ENCODE measurements at regions not wholly inside any gene's neighbourhood (a gene's known extent, or its start where the extent isn't known, plus 50 kb on each side); places are given as distances from the start of the nearest gene placed in this dataset.
A peak's percentile ranks its signal among the peaks of the same experiment; 100 is the strongest.
"Not testable (repeated sequence)": the region's sequence is repeated elsewhere in the genome, so short reads cannot be mapped to it uniquely, and the experiment has no call there.

DNA sequence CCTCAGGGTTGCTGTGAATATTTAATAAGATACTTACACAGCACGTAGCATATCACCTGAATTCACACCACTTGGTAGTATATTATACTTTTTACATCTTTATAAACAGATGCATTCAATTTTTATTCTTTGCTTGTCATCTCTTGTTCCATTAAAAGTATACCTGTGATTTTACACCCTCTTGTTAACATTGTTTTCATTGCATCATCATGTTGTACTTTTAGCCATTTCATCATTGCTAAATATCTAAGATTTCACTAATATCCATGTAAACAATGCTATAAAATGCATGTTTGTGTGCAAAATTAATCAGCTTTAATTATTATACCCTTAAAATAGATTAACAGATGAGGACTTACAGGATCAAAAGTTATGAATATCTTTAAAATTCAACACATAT is 155.3 kb downstream of the MEX3B start:
- no peak overlapping the region for H3K4me3 Mint-ChIP-seq
- ATAC-seq (no peak), DNase-seq (no peak)
- H3K27ac Mint-ChIP-seq, result no peak overlapping the region
- H3K36me3 Mint-ChIP-seq, result no peaks in the 10 kb centered on the region
- peaks cover 0 to 10% (median 0%) of the 10 kb centered on the region in 9 donors for H3K9me3 Mint-ChIP-seq
- H3K4me1 Mint-ChIP-seq, result no peaks in the 10 kb centered on the region
- POLR2A ChIA-PET, result no interaction called here
- peaks cover 0 to 10% (median 3%) of the 10 kb centered on the region in 5 donors for H3K27me3 Mint-ChIP-seq

DNA sequence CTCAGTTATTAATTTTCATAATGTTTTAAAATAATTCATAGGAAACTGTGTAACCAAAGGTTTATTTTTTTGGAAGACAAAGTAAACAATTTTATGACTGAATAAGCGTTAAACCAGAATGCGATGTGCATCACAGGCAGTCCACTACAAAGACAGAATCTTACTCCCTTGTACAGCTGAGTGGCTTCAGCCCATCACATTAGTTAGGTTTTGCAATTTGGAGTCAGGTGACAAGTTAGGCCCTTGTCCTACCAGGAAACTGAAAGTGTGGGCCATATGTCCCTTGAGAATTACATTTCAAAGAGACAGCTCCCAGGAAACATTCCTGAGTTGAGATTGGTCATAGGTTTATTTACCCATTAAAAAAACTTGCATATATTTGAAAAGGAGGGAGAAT is 156.3 kb downstream of the MEX3B start:
- Mint-ChIP-seq H3K9me3 (peaks cover 0 to 10% (median 0%) of the 10 kb centered on the region in 9 donors), H3K4me3 (no peak overlapping the region), H3K27ac (no peak overlapping the region), H3K4me1 (no peaks in the 10 kb centered on the region), H3K36me3 (no peaks in the 10 kb centered on the region), H3K27me3 (peaks cover 0 to 10% (median 3%) of the 10 kb centered on the region in 5 donors)
- DNase-seq, result no peak
- ATAC-seq, result no peak
- POLR2A ChIA-PET, result no interaction called here

DNA sequence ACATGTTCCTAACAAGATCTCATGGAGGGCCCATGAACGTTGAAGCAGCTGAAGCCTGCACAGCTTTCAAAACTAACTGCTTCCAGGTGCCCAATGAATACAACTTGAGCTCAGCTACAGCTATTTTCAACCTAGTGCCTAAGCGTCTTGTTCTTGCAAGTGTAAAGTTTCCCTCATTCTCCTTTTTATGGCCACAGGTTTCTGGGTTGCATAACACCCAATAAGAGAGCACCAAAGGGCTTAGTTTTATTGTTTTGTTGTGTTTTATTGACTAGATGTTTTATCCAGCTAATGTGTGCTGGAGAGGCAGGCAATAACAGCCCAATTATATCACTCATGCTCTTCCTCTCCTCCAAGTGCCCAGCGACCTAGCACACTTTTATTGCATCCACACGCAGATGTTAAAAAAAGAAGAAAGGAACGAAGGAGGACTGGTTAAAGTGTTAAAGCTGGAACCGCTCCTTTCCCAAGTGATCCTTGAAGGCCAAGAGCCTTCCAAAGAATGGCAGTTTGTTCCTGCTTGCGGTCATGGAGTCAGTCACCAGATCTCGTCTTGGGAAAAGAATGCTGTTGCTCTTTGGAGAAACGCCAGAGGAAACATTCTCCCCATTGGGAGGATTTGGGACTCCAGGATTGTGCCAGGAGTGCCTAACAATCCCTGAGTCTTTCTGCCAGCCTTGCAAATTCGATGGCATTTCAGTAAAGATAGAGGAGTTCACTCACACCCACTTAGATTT is 156.9 kb downstream of the MEX3B start:
- Mint-ChIP-seq H3K9me3 (peaks cover 0 to 10% (median 0%) of the 10 kb centered on the region in 9 donors), H3K36me3 (no peaks in the 10 kb centered on the region), H3K27me3 (peaks cover 0 to 10% (median under 1%) of the 10 kb centered on the region in 5 donors), H3K4me3 (no peak overlapping the region), H3K27ac (no peak overlapping the region), H3K4me1 (no peaks in the 10 kb centered on the region)
- ATAC-seq (no peak), DNase-seq (no peak)
- POLR2A ChIA-PET, result no interaction called here

DNA sequence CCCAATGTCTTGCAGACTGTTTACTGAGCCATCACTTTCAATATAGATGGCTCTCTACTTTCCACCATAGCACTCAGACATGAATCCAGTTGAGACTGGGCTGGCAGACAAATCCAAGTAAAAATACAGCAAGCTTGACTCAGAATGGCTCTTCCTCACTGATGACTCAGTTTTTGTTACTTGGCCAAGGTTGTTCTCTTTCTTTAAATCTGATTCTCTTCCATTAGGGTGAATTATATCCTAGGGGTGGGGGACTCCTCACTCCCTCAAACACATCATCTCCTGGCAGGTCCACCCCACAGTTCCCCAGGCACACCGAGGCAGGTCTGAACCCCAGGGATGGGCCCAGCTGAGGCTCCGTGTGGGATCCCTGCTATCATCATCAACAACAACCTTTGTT is 157.9 kb downstream of the MEX3B start:
- no peak for DNase-seq
- H3K36me3 Mint-ChIP-seq, result no peaks in the 10 kb centered on the region
- peaks cover 0 to 10% (median 0%) of the 10 kb centered on the region in 5 donors for H3K27me3 Mint-ChIP-seq
- H3K9me3 Mint-ChIP-seq, result peaks cover 0 to 10% (median 0%) of the 10 kb centered on the region in 9 donors
- no peaks in the 10 kb centered on the region for H3K4me1 Mint-ChIP-seq
- no peak for ATAC-seq
- no peak overlapping the region for H3K4me3 Mint-ChIP-seq
- POLR2A ChIA-PET, result no interaction called here
- peak overlapping the region in 1 of 10 donors; percentile 1 for H3K27ac Mint-ChIP-seq

DNA sequence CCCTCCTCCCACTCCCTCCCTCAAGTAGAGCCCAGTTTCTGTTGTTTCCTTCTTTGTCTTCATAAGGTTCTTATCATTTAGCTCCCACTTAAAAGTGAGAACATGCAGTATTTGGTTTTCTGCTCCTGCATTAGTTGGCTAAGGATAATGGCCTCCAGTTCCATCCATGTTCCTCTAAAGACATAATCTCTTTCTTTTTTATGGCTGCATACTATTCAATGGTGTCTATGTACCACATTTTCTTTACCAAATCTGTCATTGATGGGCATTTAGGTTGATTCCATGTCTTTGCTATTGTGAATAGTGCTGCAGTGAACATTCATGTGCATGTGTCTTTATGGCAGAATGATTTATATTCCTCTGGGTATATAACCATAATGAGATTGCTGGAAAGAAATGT is 158.6 kb downstream of the MEX3B start:
- H3K4me1 Mint-ChIP-seq, H3K27me3 Mint-ChIP-seq, H3K36me3 Mint-ChIP-seq, ATAC-seq, H3K27ac Mint-ChIP-seq, POLR2A ChIA-PET, DNase-seq, H3K9me3 Mint-ChIP-seq, H3K4me3 Mint-ChIP-seq: not testable (repeated sequence)

DNA sequence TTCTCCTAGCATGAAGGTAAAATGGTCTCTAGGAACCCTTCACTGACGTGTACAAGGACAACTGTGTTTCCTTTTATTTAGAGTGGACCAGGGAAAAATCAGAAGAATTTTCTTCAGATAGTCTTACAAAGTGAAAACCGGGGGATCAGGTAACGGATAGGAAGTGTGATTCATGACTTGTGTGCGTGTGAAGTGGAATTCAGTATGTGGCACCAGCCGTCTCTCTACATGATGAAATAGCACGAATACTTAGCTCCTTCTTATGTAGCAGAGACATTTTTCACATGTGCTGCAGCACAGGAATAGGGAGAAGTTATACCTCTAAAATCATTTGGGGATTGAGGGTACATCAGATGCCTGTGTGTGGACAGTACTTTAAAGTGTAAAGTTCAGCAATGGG is 159.2 kb downstream of the MEX3B start:
- Mint-ChIP-seq H3K27ac (peak overlapping the region in 1 of 10 donors; percentile 15), H3K4me1 (no peaks in the 10 kb centered on the region), H3K27me3 (peaks cover 0 to 13% (median 5%) of the 10 kb centered on the region in 5 donors), H3K9me3 (peaks cover 0 to 10% (median 0%) of the 10 kb centered on the region in 9 donors), H3K36me3 (no peaks in the 10 kb centered on the region), H3K4me3 (no peak overlapping the region)
- DNase-seq (no peak), ATAC-seq (no peak)
- POLR2A ChIA-PET, result no interaction called here

DNA sequence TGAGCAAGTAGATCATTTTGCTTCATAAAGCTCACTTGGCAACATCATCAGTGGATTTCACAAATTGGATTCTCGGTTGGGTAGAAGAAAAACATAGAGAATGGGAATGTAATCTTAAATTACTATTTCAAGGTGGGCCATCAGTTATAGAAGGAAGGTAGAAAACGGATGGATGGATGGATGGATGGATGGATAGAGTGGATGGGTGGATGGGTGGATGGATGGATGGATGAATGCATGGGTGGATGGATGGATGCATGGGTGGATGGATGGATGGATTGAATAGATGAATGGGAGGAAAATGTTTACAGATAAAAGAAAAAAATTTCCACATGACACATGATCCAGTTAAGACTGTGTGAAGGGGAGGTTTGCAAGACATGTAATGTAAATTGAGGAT is 159.7 kb downstream of the MEX3B start:
- Mint-ChIP-seq H3K36me3 (no peaks in the 10 kb centered on the region), H3K27ac (no peak overlapping the region)

DNA sequence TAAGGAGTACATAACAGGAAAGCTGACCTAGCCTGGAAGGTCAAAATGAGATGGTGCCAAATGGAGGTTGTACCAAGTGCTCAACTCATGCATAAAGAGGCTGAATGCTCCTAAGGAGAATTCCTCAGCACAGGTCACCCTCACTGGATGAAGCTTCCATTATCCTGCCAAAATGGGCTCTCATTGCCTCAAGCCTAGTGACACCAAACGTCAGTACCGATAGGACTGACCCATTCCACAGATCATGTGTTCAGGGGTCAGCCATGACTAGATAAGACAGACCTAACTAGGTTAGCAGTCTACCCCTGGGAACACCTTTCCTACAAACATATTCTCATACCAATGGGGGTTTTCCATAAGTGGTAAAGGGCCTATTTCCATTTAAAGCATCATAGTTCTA is 160.7 kb downstream of the MEX3B start:
- H3K36me3 Mint-ChIP-seq, result no peaks in the 10 kb centered on the region
- H3K4me3 Mint-ChIP-seq, result no peak overlapping the region

More for the DNA sequence above, 159.7 kb downstream of the MEX3B start:
- Mint-ChIP-seq H3K9me3 (peaks cover 0 to 10% (median 0%) of the 10 kb centered on the region in 9 donors), H3K27me3 (peaks cover 0 to 15% (median 11%) of the 10 kb centered on the region in 5 donors), H3K4me1 (no peaks in the 10 kb centered on the region), H3K4me3 (no peak overlapping the region)
- DNase-seq (no peak), ATAC-seq (no peak)
- POLR2A ChIA-PET, result no interaction called here

DNA sequence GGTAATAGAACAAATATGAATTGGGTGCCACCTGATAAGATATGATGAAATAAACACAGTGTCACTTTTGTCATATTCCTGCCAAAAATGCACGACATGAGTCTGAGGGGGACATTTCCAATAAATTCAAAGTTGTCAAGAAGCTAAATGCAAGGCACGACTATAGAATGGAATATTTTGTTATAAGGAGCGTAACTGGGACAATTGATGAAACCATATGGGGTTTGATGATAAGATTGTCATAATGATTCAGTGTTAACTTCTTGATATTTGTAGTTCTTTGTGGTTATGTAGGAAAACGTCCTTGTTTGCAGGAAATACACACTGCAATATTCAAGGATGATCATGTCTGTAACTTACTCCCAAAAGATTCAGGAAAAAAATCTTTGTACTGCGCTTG is 163.3 kb downstream of the MEX3B start:
- H3K27ac Mint-ChIP-seq, result no peak overlapping the region
- ATAC-seq, result no peak
- H3K4me1 Mint-ChIP-seq, result peaks cover 0 to 2% (median 0%) of the 10 kb centered on the region in 4 donors
- H3K36me3 Mint-ChIP-seq, result no peaks in the 10 kb centered on the region
- no peak overlapping the region for H3K4me3 Mint-ChIP-seq
- peaks cover 0 to 26% (median 13%) of the 10 kb centered on the region in 5 donors for H3K27me3 Mint-ChIP-seq
- peaks cover 0 to 10% (median 0%) of the 10 kb centered on the region in 9 donors for H3K9me3 Mint-ChIP-seq
- POLR2A ChIA-PET, result no interaction called here
- no peak for DNase-seq

More for the DNA sequence above, 160.7 kb downstream of the MEX3B start:
- POLR2A ChIA-PET, result no interaction called here
- ATAC-seq (no peak), DNase-seq (no peak)
- Mint-ChIP-seq H3K9me3 (peaks cover 0 to 10% (median 0%) of the 10 kb centered on the region in 9 donors), H3K27ac (no peak overlapping the region), H3K27me3 (peaks cover 0 to 17% (median 15%) of the 10 kb centered on the region in 5 donors), H3K4me1 (no peaks in the 10 kb centered on the region)

DNA sequence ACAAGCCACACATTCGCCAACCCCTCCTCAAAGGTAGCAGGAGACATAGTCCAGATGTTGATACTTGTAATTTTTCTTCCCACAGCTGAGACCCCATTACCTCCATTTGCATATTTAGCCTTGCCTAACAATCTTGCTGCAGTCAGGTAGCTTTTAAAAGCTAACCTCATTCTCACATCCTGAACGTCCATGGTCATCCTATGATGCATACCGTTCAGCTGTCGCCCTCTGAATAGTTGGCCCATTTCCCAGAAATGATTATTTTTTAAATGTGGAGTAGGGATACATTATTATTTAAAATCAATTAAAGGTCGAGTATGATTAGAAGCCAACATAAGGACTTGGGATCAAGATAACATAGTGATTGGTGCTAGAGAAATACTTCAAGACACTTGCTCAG is 165.0 kb downstream of the MEX3B start:
- ATAC-seq (no peak), DNase-seq (no peak)
- peaks cover 0 to 5% (median 0%) of the 10 kb centered on the region in 9 donors for H3K9me3 Mint-ChIP-seq
- H3K36me3 Mint-ChIP-seq, result no peaks in the 10 kb centered on the region
- H3K27me3 Mint-ChIP-seq, result peaks cover 0 to 26% (median 12%) of the 10 kb centered on the region in 5 donors
- H3K27ac Mint-ChIP-seq, result no peak overlapping the region
- POLR2A ChIA-PET, result no interaction called here
- H3K4me3 Mint-ChIP-seq, result no peak overlapping the region
- H3K4me1 Mint-ChIP-seq, result peaks cover 0 to 2% (median 0%) of the 10 kb centered on the region in 4 donors

DNA sequence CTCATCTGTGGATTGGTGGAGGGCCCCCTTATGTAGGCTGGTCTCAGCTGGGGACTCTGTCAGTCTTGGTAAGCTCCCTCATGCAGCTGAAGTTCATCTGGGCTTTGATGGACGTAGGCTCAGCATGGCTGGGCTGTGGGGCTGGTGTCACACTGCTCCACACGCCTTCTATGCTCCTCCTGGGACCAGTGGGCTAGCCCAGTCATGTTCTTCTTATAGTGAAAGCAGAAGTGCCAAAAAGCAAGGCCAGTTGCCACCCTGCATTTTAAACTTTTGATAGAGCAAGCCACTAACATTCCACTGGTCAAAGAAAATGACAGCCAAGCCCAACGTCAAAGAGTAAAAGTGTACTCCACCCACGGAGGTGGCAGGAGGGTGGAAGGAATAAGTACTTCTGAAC is 165.5 kb downstream of the MEX3B start:
- H3K4me3 Mint-ChIP-seq, result no peak overlapping the region
- H3K4me1 Mint-ChIP-seq, result peaks cover 0 to 2% (median 0%) of the 10 kb centered on the region in 4 donors
- no peaks in the 10 kb centered on the region for H3K36me3 Mint-ChIP-seq
- ATAC-seq (no peak), DNase-seq (no peak)
- H3K27ac Mint-ChIP-seq, result no peak overlapping the region
- H3K9me3 Mint-ChIP-seq, result peaks cover 0 to 5% (median 0%) of the 10 kb centered on the region in 9 donors
- H3K27me3 Mint-ChIP-seq, result peaks cover 0 to 26% (median 12%) of the 10 kb centered on the region in 5 donors
- POLR2A ChIA-PET, result no interaction called here

DNA sequence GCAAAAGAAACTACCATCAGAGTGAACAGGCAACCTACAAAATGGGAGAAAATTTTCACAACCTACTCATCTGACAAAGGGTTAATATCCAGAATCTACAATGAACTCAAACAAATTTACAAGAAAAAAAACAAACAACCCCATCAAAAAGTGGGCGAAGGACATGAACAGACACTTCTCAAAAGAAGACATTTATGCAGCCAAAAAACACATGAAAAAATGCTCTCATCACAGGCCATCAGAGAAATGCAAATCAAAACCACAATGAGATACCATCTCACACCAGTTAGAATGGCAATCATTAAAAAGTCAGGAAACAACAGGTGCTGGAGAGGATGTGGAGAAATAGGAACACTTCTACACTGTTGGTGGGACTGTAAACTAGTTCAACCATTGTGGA is 170.1 kb downstream of the MEX3B start:
- POLR2A ChIA-PET, H3K27ac Mint-ChIP-seq, H3K4me3 Mint-ChIP-seq, DNase-seq, H3K4me1 Mint-ChIP-seq, H3K9me3 Mint-ChIP-seq, ATAC-seq, H3K36me3 Mint-ChIP-seq: not testable (repeated sequence)
- peaks cover 0 to 12% (median 5%) of the 10 kb centered on the region in 5 donors for H3K27me3 Mint-ChIP-seq

DNA sequence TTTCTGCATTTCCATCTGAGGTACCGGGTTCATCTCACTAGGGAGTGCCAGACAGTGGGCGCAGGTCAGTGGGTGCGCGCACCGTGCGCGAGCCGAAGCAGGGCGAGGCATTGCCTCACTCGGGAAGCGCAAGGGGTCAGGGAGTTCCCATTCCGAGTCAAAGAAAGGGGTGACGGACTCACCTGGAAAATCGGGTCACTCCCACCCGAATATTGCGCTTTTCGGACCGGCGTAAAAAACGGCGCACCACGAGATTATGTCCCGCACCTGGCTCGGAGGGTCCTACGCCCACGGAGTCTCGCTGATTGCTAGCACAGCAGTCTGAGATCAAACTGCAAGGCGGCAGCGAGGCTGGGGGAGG is 175.1 kb downstream of the MEX3B start:
- H3K4me3 Mint-ChIP-seq, result peak overlapping the region in 3 of 10 donors; percentile 4 to 24 (median 14)
- DNase-seq, POLR2A ChIA-PET, H3K9me3 Mint-ChIP-seq, H3K27ac Mint-ChIP-seq, H3K36me3 Mint-ChIP-seq, ATAC-seq: not testable (repeated sequence)
- H3K4me1 Mint-ChIP-seq, result peaks cover 0 to 10% (median 0%) of the 10 kb centered on the region in 4 donors
- H3K27me3 Mint-ChIP-seq, result peaks cover 4 to 16% (median 10%) of the 10 kb centered on the region in 5 donors

Measured in naive thymus-derived CD8-positive, alpha-beta T cell (primary cell).